ENCODE measurements at regions not wholly inside any gene's neighbourhood (a gene's known extent, or its start where the extent isn't known, plus 50 kb on each side); places are given as distances from the start of the nearest gene placed in this dataset.

GRCh38 chr15:85327820-85328219, 52.6 kb upstream of the AKAP13 start:
- TF ChIP-seq NFE2L2 (IDR thresholded peaks at IDR 0.05; ENCODE audit: low read depth, low read length) (no peak), SMC3 (IDR thresholded peaks at IDR 0.05; ENCODE audit: low read depth, low read length) (no peak), POLR2A (IDR thresholded peaks at IDR 0.05; ENCODE audit: low read depth, low read length) (no peak), CTCF (conservative IDR thresholded peaks at IDR 0.05; ENCODE audit: low read depth, low read length) (no peak), RCOR1 (IDR thresholded peaks at IDR 0.05; ENCODE audit: insufficient replicate concordance, low read length) (no peak), RFX5 (IDR thresholded peaks at IDR 0.05; ENCODE audit: low read depth, low read length) (no peak), CEBPB (IDR thresholded peaks at IDR 0.05; ENCODE audit: low read depth, low read length) (no peak), USF2 (IDR thresholded peaks at IDR 0.05; ENCODE audit: low read depth, low read length) (no peak), MXI1 (IDR thresholded peaks at IDR 0.05; ENCODE audit: borderline replicate concordance, low read depth, low read length) (no peak), MAZ (IDR thresholded peaks at IDR 0.05; ENCODE audit: borderline replicate concordance, low read depth, low read length) (no peak), MAFK (IDR thresholded peaks at IDR 0.05; ENCODE audit: low read depth, low read length) (no peak)

All from IMR-90 (cell line).